OCI-LY7 (cell line): ENCODE measurements at regions not wholly inside any gene's neighbourhood (a gene's known extent, or its start where the extent isn't known, plus 50 kb on each side); places are given as distances from the start of the nearest gene placed in this dataset.

ENCODE experiments used
- BruUV-seq: library from RNA; stranded (reverse); fragments of 400-500 nt; replicated peaks from 2 replicates; lab custom pipeline; 2021; lab: Mats Ljungman, UMichigan
- CTCF ChIA-PET: fragments of 300-600 bp; sonication (Branson Sonifier 250); formaldehyde crosslinking; loops from one replicate; lab custom pipeline; 2022; ENCODE audit warnings: antibody characterized with exemption; ENCODE audit not compliant: unreplicated experiment; lab: Charles Lee
- POLR2A ChIA-PET: fragments of 300-600 bp; sonication (Branson Sonifier 250); formaldehyde crosslinking; loops from one replicate; lab custom pipeline; 2022; ENCODE audit warnings: antibody characterized with exemption; lab: Charles Lee
- DNase-seq: peaks from one replicate; pipeline ENCODE4 v3.0.0-alpha.2; 2015; ENCODE audit warnings: low spot score
- H2AFZ ChIP-seq: fragments of 200-600 bp; sonication (generic), shearing (Covaris generic); 2 replicates; pipeline ENCODE4 v1.6.1; 2014; ENCODE audit warnings: mild to moderate bottlenecking, antibody characterized with exemption, low read length, moderate library complexity
- H3K27ac ChIP-seq: fragments of 200-600 bp; sonication (generic); 2 replicates; pipeline ENCODE4 v1.5.1; 2014; ENCODE audit warnings: mixed run types, low read depth, mild to moderate bottlenecking, moderate library complexity, low read length, inconsistent platforms; ENCODE audit not compliant: poor library complexity, severe bottlenecking
- H3K36me3 ChIP-seq: fragments of 200-600 bp; sonication (generic); 2 replicates; pipeline ENCODE4 v1.6.1; 2014; ENCODE audit warnings: mild to moderate bottlenecking, antibody characterized with exemption, low read length, moderate library complexity, mixed read lengths; ENCODE audit not compliant: insufficient read depth
- H3K4me1 ChIP-seq: fragments of 200-600 bp; sonication (generic); 2 replicates; pipeline ENCODE4 v1.5.1; 2014; ENCODE audit warnings: mild to moderate bottlenecking, low read length; ENCODE audit not compliant: insufficient read depth, poor library complexity, severe bottlenecking
- H3K4me2 ChIP-seq: fragments of 200-600 bp; sonication (generic); 2 replicates; pipeline ENCODE4 v1.6.1; 2014; ENCODE audit warnings: mild to moderate bottlenecking, low read length
- H3K4me3 ChIP-seq: fragments of 200-600 bp; sonication (generic); 2 replicates; pipeline ENCODE4 v1.5.1; 2014; ENCODE audit warnings: mild to moderate bottlenecking, low read depth, low read length; ENCODE audit not compliant: poor library complexity, severe bottlenecking
- H3K79me2 ChIP-seq: fragments of 200-600 bp; sonication (generic); 2 replicates; pipeline ENCODE4 v1.6.1; 2016; ENCODE audit warnings: low read depth, mild to moderate bottlenecking, low read length, moderate library complexity, mixed read lengths; ENCODE audit not compliant: insufficient read depth
- H3K9me2 ChIP-seq: fragments of 200-600 bp; sonication (generic); 2 replicates; pipeline ENCODE4 v1.6.1; 2016; ENCODE audit warnings: mild to moderate bottlenecking, low read length, mixed read lengths; ENCODE audit not compliant: insufficient read depth
- H3K9me3 ChIP-seq: fragments of 200-600 bp; sonication (generic); 2 replicates; pipeline ENCODE4 v1.6.1; 2014; ENCODE audit warnings: mild to moderate bottlenecking, mixed run types, low read length, mixed read lengths
- H4K20me1 ChIP-seq: fragments of 200-600 bp; sonication (generic); 2 replicates; pipeline ENCODE4 v1.6.1; 2014; ENCODE audit warnings: mild to moderate bottlenecking, antibody characterized with exemption, low read length, moderate library complexity, mixed read lengths; ENCODE audit not compliant: insufficient read depth
- CTCF ChIP-seq: fragments of 200-600 bp; sonication (generic); conservative IDR thresholded peaks from 2 replicates; pipeline ENCODE4 v1.5.1; 2014; ENCODE audit warnings: mild to moderate bottlenecking, antibody characterized with exemption, low read length, moderate library complexity, mixed read lengths
- EZH2phosphoT487 ChIP-seq: fragments of 200-600 bp; sonication (generic); IDR thresholded peaks from 2 replicates; pipeline ENCODE4 v1.6.1; 2018; ENCODE audit warnings: low read depth, borderline replicate concordance, mild to moderate bottlenecking, mixed run types, antibody characterized with exemption, low read length, moderate library complexity, mixed read lengths
- intact Hi-C: fragments of 100-400 bp; cut with micrococcal nuclease; formaldehyde crosslinking; loops from one replicate; pipeline ENCODE4 v1.10.0; 2022; ENCODE audit not compliant: unreplicated experiment

GRCh38 chr13:62418872-62419271, 1003.2 kb upstream of the PCDH20 start:
- intact Hi-C loops: no loop called here
- Histone ChIP-seq H3K9me2 (no peaks in the 10 kb centered on the region), H2AFZ (no peak overlapping the region), H3K36me3 (no peaks in the 10 kb centered on the region), H4K20me1 (no peaks in the 10 kb centered on the region), H3K4me3 (no peak overlapping the region), H3K27ac (no peak overlapping the region), H3K9me3 (no peaks in the 10 kb centered on the region), H3K4me2 (no peak overlapping the region), H3K79me2 (no peaks in the 10 kb centered on the region), H3K4me1 (no peaks in the 10 kb centered on the region)
- no peak for TF ChIP-seq EZH2phosphoT487
- TF ChIP-seq CTCF: no peak
- DNase-seq: no peak
- BruUV-seq: no TSS peak
- ChIA-PET POLR2A (interaction anchor here (0.8 kb wide), 1 partner anchor 15 kb away, joined by 3 read pairs; no protein-coding TSS in a partner anchor), CTCF (no interaction called here)

GRCh38 chr13:62418376-62418775, 1002.7 kb upstream of the PCDH20 start:
- H3K4me1 ChIP-seq: no peaks in the 10 kb centered on the region
- POLR2A ChIA-PET: interaction anchor here (0.8 kb wide), 1 partner anchor 15 kb away, joined by 3 read pairs; no protein-coding TSS in a partner anchor
- H3K36me3 ChIP-seq: no peaks in the 10 kb centered on the region
- intact Hi-C loops: no loop called here
- TF ChIP-seq EZH2phosphoT487: no peak
- no peak for TF ChIP-seq CTCF
- H3K4me3 ChIP-seq: no peak overlapping the region
- no TSS peak for BruUV-seq
- CTCF ChIA-PET: no interaction called here
- H2AFZ ChIP-seq: no peak overlapping the region
- no peak overlapping the region for H3K27ac ChIP-seq
- H3K9me3 ChIP-seq: no peaks in the 10 kb centered on the region
- H3K4me2 ChIP-seq: no peak overlapping the region
- H3K9me2 ChIP-seq: no peaks in the 10 kb centered on the region
- no peaks in the 10 kb centered on the region for H3K79me2 ChIP-seq
- no peaks in the 10 kb centered on the region for H4K20me1 ChIP-seq
- no peak for DNase-seq

GRCh38 chr13:62407871-62408270, 992.2 kb upstream of the PCDH20 start:
- Histone ChIP-seq H3K79me2 (no peaks in the 10 kb centered on the region), H4K20me1 (no peaks in the 10 kb centered on the region), H3K27ac (no peak overlapping the region), H3K9me3 (no peaks in the 10 kb centered on the region), H3K4me2 (no peak overlapping the region), H3K36me3 (no peaks in the 10 kb centered on the region), H2AFZ (no peak overlapping the region), H3K9me2 (no peaks in the 10 kb centered on the region; the same call in 1 of the 2 replicates), H3K4me1 (no peaks in the 10 kb centered on the region), H3K4me3 (no peak overlapping the region)
- intact Hi-C loops: no loop called here
- CTCF ChIA-PET: no interaction called here
- no TSS peak for BruUV-seq
- no peak for TF ChIP-seq EZH2phosphoT487
- no peak for TF ChIP-seq CTCF
- DNase-seq: no peak
- POLR2A ChIA-PET: interaction anchor here (0.6 kb wide), 1 partner anchor 11 kb away, joined by 3 read pairs; no protein-coding TSS in a partner anchor
